ENCODE measurements at regions not wholly inside any gene's neighbourhood (a gene's known extent, or its start where the extent isn't known, plus 50 kb on each side); places are given as distances from the start of the nearest gene placed in this dataset.

- TF ChIP-seq HDAC6 (IDR thresholded peaks at IDR 0.05; ENCODE audit: low read depth, low read length) = no peak
Observed at GRCh38 chr6:25153079-25153478, 126.1 kb upstream of the CARMIL1 start (continued).

All from H1 (cell line).